IMR-90 (cell line): ENCODE measurements at regions not wholly inside any gene's neighbourhood (a gene's known extent, or its start where the extent isn't known, plus 50 kb on each side); places are given as distances from the start of the nearest gene placed in this dataset.

ENCODE experiments used
- BHLHE40 ChIP-seq: fragments of 150-350 bp; IDR thresholded peaks from 2 replicates; pipeline ENCODE4 v1.6.1; 2016; ENCODE audit warnings: mild to moderate bottlenecking, low read depth, low read length
- CEBPB ChIP-seq: IDR thresholded peaks from 2 replicates; pipeline ENCODE4 v1.6.1; 2012; ENCODE audit warnings: low read depth, low read length, improper control_type of control experiment
- MAFK ChIP-seq: IDR thresholded peaks from 2 replicates; pipeline ENCODE4 v1.6.1; 2012; ENCODE audit warnings: low read depth, low read length, improper control_type of control experiment
- NFE2L2 ChIP-seq: fragments of 150-350 bp; IDR thresholded peaks from 2 replicates; pipeline ENCODE4 v1.6.1; 2016; ENCODE audit warnings: low read depth, mild to moderate bottlenecking, low read length
- POLR2A ChIP-seq: IDR thresholded peaks from 2 replicates; pipeline ENCODE4 v1.6.1; 2012; ENCODE audit warnings: mild to moderate bottlenecking, low read depth, low read length
- RCOR1 ChIP-seq: IDR thresholded peaks from 2 replicates; pipeline ENCODE4 v1.6.1; 2012; ENCODE audit warnings: mild to moderate bottlenecking, low read length, improper control_type of control experiment; ENCODE audit not compliant: insufficient replicate concordance
- SMC3 ChIP-seq: fragments of 150-350 bp; IDR thresholded peaks from 2 replicates; pipeline ENCODE4 v1.6.1; 2016; ENCODE audit warnings: low read depth, mild to moderate bottlenecking, antibody characterized with exemption, low read length, moderate library complexity
- TF ChIP-seq, protein P1 (sequence below): conservative IDR thresholded peaks from 2 replicates; pipeline ENCODE4 v1.5.1; 2012; ENCODE audit warnings: mild to moderate bottlenecking, low read depth, low read length, improper control_type of control experiment
- TF ChIP-seq, protein P2 (sequence below): fragments of 150-350 bp; IDR thresholded peaks from 2 replicates; pipeline ENCODE4 v1.6.1; 2016; ENCODE audit warnings: low read depth, mild to moderate bottlenecking, low read length, moderate library complexity, borderline replicate concordance

DNA sequence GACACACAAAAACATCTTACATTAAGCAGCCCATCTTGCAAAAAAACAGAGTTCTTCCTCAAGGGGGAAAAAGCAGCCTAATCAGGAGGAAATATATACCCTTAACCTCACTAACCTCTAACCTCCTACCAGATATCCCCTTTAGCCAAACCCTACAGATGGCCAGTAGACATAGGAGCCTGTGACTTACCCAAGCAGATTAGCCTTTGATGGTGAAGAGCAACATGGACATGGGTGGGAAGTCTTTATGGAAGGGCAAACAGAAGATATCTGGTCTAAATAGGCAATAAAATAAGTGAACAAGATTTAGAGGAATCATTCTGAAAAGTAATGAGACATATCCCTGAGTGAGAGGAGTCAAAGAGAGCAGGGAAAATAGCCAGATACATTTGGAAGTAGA lies 119.4 kb upstream of the ARPP21 start:
- no peak for TF ChIP-seq CEBPB
- no peak for TF ChIP-seq POLR2A
- TF ChIP-seq, protein P1, sequence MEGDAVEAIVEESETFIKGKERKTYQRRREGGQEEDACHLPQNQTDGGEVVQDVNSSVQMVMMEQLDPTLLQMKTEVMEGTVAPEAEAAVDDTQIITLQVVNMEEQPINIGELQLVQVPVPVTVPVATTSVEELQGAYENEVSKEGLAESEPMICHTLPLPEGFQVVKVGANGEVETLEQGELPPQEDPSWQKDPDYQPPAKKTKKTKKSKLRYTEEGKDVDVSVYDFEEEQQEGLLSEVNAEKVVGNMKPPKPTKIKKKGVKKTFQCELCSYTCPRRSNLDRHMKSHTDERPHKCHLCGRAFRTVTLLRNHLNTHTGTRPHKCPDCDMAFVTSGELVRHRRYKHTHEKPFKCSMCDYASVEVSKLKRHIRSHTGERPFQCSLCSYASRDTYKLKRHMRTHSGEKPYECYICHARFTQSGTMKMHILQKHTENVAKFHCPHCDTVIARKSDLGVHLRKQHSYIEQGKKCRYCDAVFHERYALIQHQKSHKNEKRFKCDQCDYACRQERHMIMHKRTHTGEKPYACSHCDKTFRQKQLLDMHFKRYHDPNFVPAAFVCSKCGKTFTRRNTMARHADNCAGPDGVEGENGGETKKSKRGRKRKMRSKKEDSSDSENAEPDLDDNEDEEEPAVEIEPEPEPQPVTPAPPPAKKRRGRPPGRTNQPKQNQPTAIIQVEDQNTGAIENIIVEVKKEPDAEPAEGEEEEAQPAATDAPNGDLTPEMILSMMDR: no peak
- TF ChIP-seq SMC3: no peak
- TF ChIP-seq MAFK: no peak
- no peak for TF ChIP-seq NFE2L2
- TF ChIP-seq, protein P2, sequence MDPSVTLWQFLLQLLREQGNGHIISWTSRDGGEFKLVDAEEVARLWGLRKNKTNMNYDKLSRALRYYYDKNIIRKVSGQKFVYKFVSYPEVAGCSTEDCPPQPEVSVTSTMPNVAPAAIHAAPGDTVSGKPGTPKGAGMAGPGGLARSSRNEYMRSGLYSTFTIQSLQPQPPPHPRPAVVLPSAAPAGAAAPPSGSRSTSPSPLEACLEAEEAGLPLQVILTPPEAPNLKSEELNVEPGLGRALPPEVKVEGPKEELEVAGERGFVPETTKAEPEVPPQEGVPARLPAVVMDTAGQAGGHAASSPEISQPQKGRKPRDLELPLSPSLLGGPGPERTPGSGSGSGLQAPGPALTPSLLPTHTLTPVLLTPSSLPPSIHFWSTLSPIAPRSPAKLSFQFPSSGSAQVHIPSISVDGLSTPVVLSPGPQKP: no peak
- TF ChIP-seq RCOR1: no peak
- no peak for TF ChIP-seq BHLHE40
